OCI-LY1 (cell line): ENCODE measurements at regions not wholly inside any gene's neighbourhood (a gene's known extent, or its start where the extent isn't known, plus 50 kb on each side); places are given as distances from the start of the nearest gene placed in this dataset.

Experiments
- H2AFZ ChIP-seq: fragments of 200-600 bp; sonication (generic), shearing (Covaris generic); 2 replicates; pipeline ENCODE4 v1.6.0; 2014; ENCODE audit warnings: antibody characterized with exemption, mild to moderate bottlenecking, low read length
- H3F3A ChIP-seq: fragments of 200-600 bp; sonication (generic), shearing (Covaris generic); 2 replicates; pipeline ENCODE4 v1.6.0; 2014; ENCODE audit warnings: mild to moderate bottlenecking, antibody characterized with exemption, low read length, moderate library complexity; ENCODE audit not compliant: insufficient read depth
- H3K27ac ChIP-seq: fragments of 200-600 bp; sonication (generic); 2 replicates; pipeline ENCODE4 v1.5.1; 2014; ENCODE audit warnings: low read length, mixed run types, mild to moderate bottlenecking, low read depth; ENCODE audit not compliant: poor library complexity, severe bottlenecking
- H3K27me3 ChIP-seq: fragments of 200-600 bp; sonication (generic); 2 replicates; pipeline ENCODE4 v1.6.0; 2014; ENCODE audit warnings: antibody characterized with exemption, mild to moderate bottlenecking, low read length, moderate library complexity; ENCODE audit not compliant: insufficient read depth
- H3K36me3 ChIP-seq: fragments of 200-600 bp; sonication (generic); 2 replicates; pipeline ENCODE4 v1.6.1; 2014; ENCODE audit warnings: mild to moderate bottlenecking, antibody characterized with exemption, low read length, moderate library complexity, mixed read lengths; ENCODE audit not compliant: insufficient read depth
- H3K4me1 ChIP-seq: fragments of 200-600 bp; sonication (generic); 2 replicates; pipeline ENCODE4 v1.5.1; 2014; ENCODE audit warnings: mild to moderate bottlenecking, low read length, moderate library complexity; ENCODE audit not compliant: insufficient read depth, severe bottlenecking
- H3K4me2 ChIP-seq: fragments of 200-600 bp; sonication (generic), shearing (Covaris generic); 2 replicates; pipeline ENCODE4 v1.6.1; 2014; ENCODE audit warnings: low read length
- H3K4me3 ChIP-seq: fragments of 200-600 bp; sonication (generic); 2 replicates; pipeline ENCODE4 v1.5.1; 2014; ENCODE audit warnings: low read length, low read depth, mild to moderate bottlenecking, mixed read lengths; ENCODE audit not compliant: poor library complexity, severe bottlenecking
- H3K79me2 ChIP-seq: fragments of 200-600 bp; shearing (Covaris generic); 2 replicates; pipeline ENCODE4 v1.6.1; 2016; ENCODE audit warnings: mixed run types, low read length, mixed read lengths; ENCODE audit not compliant: insufficient read depth
- H3K9ac ChIP-seq: fragments of 200-600 bp; sonication (generic), shearing (Covaris generic); 2 replicates; pipeline ENCODE4 v1.6.1; 2014; ENCODE audit warnings: mild to moderate bottlenecking, low read length, mixed read lengths
- H3K9me2 ChIP-seq: fragments of 200-600 bp; sonication (generic), shearing (Covaris generic); 2 replicates; pipeline ENCODE4 v1.6.1; 2014; ENCODE audit warnings: low read depth, mild to moderate bottlenecking, low read length, mixed read lengths
- H3K9me3 ChIP-seq: fragments of 200-600 bp; shearing (Covaris generic); 2 replicates; pipeline ENCODE4 v1.6.1; 2014; ENCODE audit warnings: low read length, mixed read lengths
- H4K20me1 ChIP-seq: fragments of 200-600 bp; sonication (generic), shearing (Covaris generic); 2 replicates; pipeline ENCODE4 v1.6.0; 2016; ENCODE audit warnings: mild to moderate bottlenecking, low read length; ENCODE audit not compliant: insufficient read depth
- EZH2 ChIP-seq: fragments of 200-600 bp; sonication (generic), shearing (Covaris generic); IDR thresholded peaks from 2 replicates; pipeline ENCODE4 v1.8.0; 2017; ENCODE audit warnings: borderline replicate concordance, mixed run types, mild to moderate bottlenecking, antibody characterized with exemption, low read length, moderate library complexity, mixed read lengths
- TF ChIP-seq, protein P1 (sequence below): fragments of 200-600 bp; sonication (generic), shearing (Covaris generic); IDR thresholded peaks from 2 replicates; pipeline ENCODE4 v1.5.1; 2017; ENCODE audit warnings: mild to moderate bottlenecking, antibody characterized with exemption, low read length, moderate library complexity, mixed read lengths

- H3K79me2 ChIP-seq = no peaks in the 10 kb centered on the region
- no peak overlapping the region for H3K4me2 ChIP-seq
- H3K9me3 ChIP-seq = no peaks in the 10 kb centered on the region
- no peak for TF ChIP-seq EZH2
- TF ChIP-seq, protein P1, sequence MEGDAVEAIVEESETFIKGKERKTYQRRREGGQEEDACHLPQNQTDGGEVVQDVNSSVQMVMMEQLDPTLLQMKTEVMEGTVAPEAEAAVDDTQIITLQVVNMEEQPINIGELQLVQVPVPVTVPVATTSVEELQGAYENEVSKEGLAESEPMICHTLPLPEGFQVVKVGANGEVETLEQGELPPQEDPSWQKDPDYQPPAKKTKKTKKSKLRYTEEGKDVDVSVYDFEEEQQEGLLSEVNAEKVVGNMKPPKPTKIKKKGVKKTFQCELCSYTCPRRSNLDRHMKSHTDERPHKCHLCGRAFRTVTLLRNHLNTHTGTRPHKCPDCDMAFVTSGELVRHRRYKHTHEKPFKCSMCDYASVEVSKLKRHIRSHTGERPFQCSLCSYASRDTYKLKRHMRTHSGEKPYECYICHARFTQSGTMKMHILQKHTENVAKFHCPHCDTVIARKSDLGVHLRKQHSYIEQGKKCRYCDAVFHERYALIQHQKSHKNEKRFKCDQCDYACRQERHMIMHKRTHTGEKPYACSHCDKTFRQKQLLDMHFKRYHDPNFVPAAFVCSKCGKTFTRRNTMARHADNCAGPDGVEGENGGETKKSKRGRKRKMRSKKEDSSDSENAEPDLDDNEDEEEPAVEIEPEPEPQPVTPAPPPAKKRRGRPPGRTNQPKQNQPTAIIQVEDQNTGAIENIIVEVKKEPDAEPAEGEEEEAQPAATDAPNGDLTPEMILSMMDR = no peak
- H3F3A ChIP-seq = no peaks in the 10 kb centered on the region
- H3K4me3 ChIP-seq = no peak overlapping the region
- no peaks in the 10 kb centered on the region for H4K20me1 ChIP-seq
- no peaks in the 10 kb centered on the region for H3K4me1 ChIP-seq
- no peak overlapping the region for H3K27ac ChIP-seq
- no peaks in the 10 kb centered on the region for H3K9me2 ChIP-seq
- H2AFZ ChIP-seq = no peak overlapping the region
- H3K36me3 ChIP-seq = no peaks in the 10 kb centered on the region
- H3K9ac ChIP-seq = no peak overlapping the region
- no peaks in the 10 kb centered on the region for H3K27me3 ChIP-seq
Measured at GRCh38 chr21:28817871-28818270, 174.8 kb downstream of the LTN1 start.

- H4K20me1 ChIP-seq = no peaks in the 10 kb centered on the region
- no peak overlapping the region for H3K27ac ChIP-seq
- H3K36me3 ChIP-seq = no peaks in the 10 kb centered on the region
- H3K4me3 ChIP-seq = no peak overlapping the region
- no peaks in the 10 kb centered on the region for H3K9me2 ChIP-seq
- H3K9ac ChIP-seq = no peak overlapping the region
- no peaks in the 10 kb centered on the region for H3K79me2 ChIP-seq
- TF ChIP-seq, protein P1 = no peak
- no peak for TF ChIP-seq EZH2
- no peaks in the 10 kb centered on the region for H3K9me3 ChIP-seq
- no peak overlapping the region for H2AFZ ChIP-seq
- H3K4me2 ChIP-seq = no peak overlapping the region
- H3K4me1 ChIP-seq = no peaks in the 10 kb centered on the region
- H3K27me3 ChIP-seq = no peaks in the 10 kb centered on the region
- no peaks in the 10 kb centered on the region for H3F3A ChIP-seq
Measured at GRCh38 chr21:28811860-28812259, 180.8 kb downstream of the LTN1 start.

DNA sequence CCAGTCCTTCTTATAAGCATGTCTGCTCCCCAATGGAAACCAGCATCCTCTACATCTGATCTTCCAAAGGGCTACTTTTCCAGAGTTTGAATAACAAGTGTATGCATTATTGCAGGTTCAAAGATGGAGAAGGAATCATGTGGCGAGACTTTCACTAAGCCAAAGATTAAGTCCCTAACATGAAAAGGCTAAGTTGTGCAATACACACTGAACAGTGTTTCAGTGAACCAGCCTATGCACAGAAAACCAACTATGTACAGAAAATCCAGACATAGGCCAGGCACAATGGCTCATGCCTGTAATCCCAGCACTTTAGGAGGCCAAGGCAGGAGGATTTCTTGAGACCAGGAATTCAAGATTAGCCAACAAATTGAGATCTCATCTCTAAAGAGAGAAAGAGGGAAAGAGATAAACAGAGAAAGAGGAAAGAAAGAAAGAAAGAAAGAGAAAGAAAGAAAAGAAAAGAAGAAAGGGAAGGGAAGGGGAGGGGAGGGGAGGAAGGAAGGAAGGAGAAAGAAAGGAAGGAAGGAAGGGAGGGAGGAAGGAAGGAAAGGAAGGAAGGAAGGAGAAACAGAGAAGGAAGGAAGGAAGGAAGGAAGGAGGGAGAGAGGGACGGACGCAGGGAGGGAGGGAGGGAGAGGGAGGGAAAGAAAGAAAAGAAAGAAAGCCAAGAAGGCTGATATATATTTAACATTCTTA is 181.7 kb downstream of the LTN1 start:
- no peaks in the 10 kb centered on the region for H3K9me3 ChIP-seq
- no peaks in the 10 kb centered on the region for H3F3A ChIP-seq
- H4K20me1 ChIP-seq = no peaks in the 10 kb centered on the region
- no peak overlapping the region for H3K9ac ChIP-seq
- no peak overlapping the region for H2AFZ ChIP-seq
- no peak overlapping the region for H3K4me2 ChIP-seq
- H3K9me2 ChIP-seq = no peaks in the 10 kb centered on the region
- H3K27ac ChIP-seq = no peak overlapping the region
- TF ChIP-seq EZH2 = no peak
- TF ChIP-seq, protein P1 = no peak
- no peaks in the 10 kb centered on the region for H3K4me1 ChIP-seq
- no peaks in the 10 kb centered on the region for H3K36me3 ChIP-seq
- H3K4me3 ChIP-seq = no peak overlapping the region
- H3K27me3 ChIP-seq = no peaks in the 10 kb centered on the region
- H3K79me2 ChIP-seq = no peaks in the 10 kb centered on the region
